Gastrocnemius medialis (tissue), 4 donors: ENCODE measurements at regions not wholly inside any gene's neighbourhood (a gene's known extent, or its start where the extent isn't known, plus 50 kb on each side); places are given as distances from the start of the nearest gene placed in this dataset.

ENCODE experiments used
- ATAC-seq, 2 donors: fragments of 150-250 bp; one replicate each; pipeline ENCODE4 v1.9.1; 2016
- DNase-seq, 2 donors: peaks; one replicate each; pipeline ENCODE4 v3.0.0-alpha.2; 2019
- H3K27ac ChIP-seq, 4 donors: fragments of 200-600 bp; sonication (generic); 1 replicate in 1 of 4; 2 replicates in 3 of 4; pipeline ENCODE4 v1.5.1; 2016 to 2018; ENCODE audit warnings: mild to moderate bottlenecking in 2 of 4, moderate library complexity in 1 of 4
- H3K27me3 ChIP-seq, 3 donors: fragments of 200-600 bp; sonication (generic) in 2 of 3; 1 replicate in 1 of 3; 2 replicates in 2 of 3; pipeline versions ENCODE4 v1.5.1 to v1.6.0; 2016 to 2019; ENCODE audit warnings: mild to moderate bottlenecking in 1 of 3, moderate library complexity in 1 of 3
- H3K36me3 ChIP-seq, 2 donors: fragments of 200-600 bp; sonication (generic) in 1 of 2; one replicate each; pipeline ENCODE4 v1.5.1; 2017 to 2018
- H3K4me1 ChIP-seq, 2 donors: fragments of 200-600 bp; sonication (generic) in 1 of 2; one replicate each; pipeline ENCODE4 v1.5.1; 2016 to 2017; ENCODE audit warnings: mild to moderate bottlenecking in 2 of 2
- H3K4me3 ChIP-seq, 4 donors: fragments of 200-600 bp; sonication (generic) in 3 of 4; 1 replicate in 1 of 4; 2 replicates in 3 of 4; pipeline ENCODE4 v1.5.1; 2016 to 2019; ENCODE audit warnings: mild to moderate bottlenecking in 2 of 4
- H3K9me3 ChIP-seq, 3 donors: fragments of 200-600 bp; sonication (generic) in 2 of 3; 1 replicate in 1 of 3; 2 replicates in 2 of 3; pipeline ENCODE4 v1.5.1; 2016 to 2019
- CTCF ChIP-seq, 5 experiments: fragments of 450-650 bp in 3 of 5; fragments of 200-600 bp in 2 of 5; sonication (generic) in 2 of 5; IDR thresholded peaks in 4 of 5; conservative IDR thresholded peaks in 1 of 5; 1 replicate in 4 of 5; 2 replicates in 1 of 5; pipeline ENCODE4 v1.5.1; 2016 to 2019; ENCODE audit warnings: antibody characterized with exemption in 5 of 5, mild to moderate bottlenecking in 3 of 5, moderate library complexity in 3 of 5
- POLR2A ChIP-seq, 2 donors: fragments of 450-650 bp; IDR thresholded peaks; one replicate each; pipeline ENCODE4 v1.6.1; 2017; ENCODE audit warnings: antibody characterized with exemption in 2 of 2, mild to moderate bottlenecking in 2 of 2, moderate library complexity in 2 of 2
- in situ Hi-C, 4 donors: fragments of 200-750 bp; cut with MboI; loops; one replicate each; pipeline versions ENCODE4 v1.15.0 to v1.8.0; 2017; ENCODE audit warnings: low sequenced_read_pairs in 4 of 4
- intact Hi-C: fragments of 100-400 bp; cut with DNase I; formaldehyde crosslinking; loops from one replicate; pipeline ENCODE4 v1.15.1; 2023; ENCODE audit warnings: low total_unique reads

- Histone ChIP-seq H3K9me3 (no peaks in the 10 kb centered on the region), H3K4me3 (no peak overlapping the region), H3K4me1 (no peaks in the 10 kb centered on the region), H3K27ac (no peak overlapping the region), H3K27me3 (no peaks in the 10 kb centered on the region), H3K36me3 (no peaks in the 10 kb centered on the region)
- ATAC-seq = no peak
- no peak for TF ChIP-seq CTCF (IDR thresholded peaks at IDR 0.05 in 4 of 5, conservative IDR thresholded peaks at IDR 0.05 in 1 of 5)
- no peak for TF ChIP-seq POLR2A (IDR thresholded peaks at IDR 0.05)
- intact Hi-C loops (no loop called here), in situ Hi-C loops (no loop called here)
- no peak for DNase-seq
These were observed 51.2 kb upstream of the ABCC4 start for GRCh38 chr13:95352486-95352885.

GRCh38 chr13:95354156-95354555 lies 52.9 kb upstream of the ABCC4 start:
- in situ Hi-C loops = no loop called here
- H3K36me3 ChIP-seq = no peaks in the 10 kb centered on the region
- ATAC-seq (no peak), DNase-seq (no peak)
- no peaks in the 10 kb centered on the region for H3K27me3 ChIP-seq
- H3K27ac ChIP-seq = no peak overlapping the region
- no peaks in the 10 kb centered on the region for H3K4me1 ChIP-seq
- H3K9me3 ChIP-seq = no peaks in the 10 kb centered on the region
- TF ChIP-seq POLR2A (IDR thresholded peaks at IDR 0.05) = no peak
- no peak for TF ChIP-seq CTCF (IDR thresholded peaks at IDR 0.05 in 4 of 5, conservative IDR thresholded peaks at IDR 0.05 in 1 of 5)
- intact Hi-C loops = no loop called here
- H3K4me3 ChIP-seq = no peak overlapping the region

GRCh38 chr13:95354680-95355487 lies 53.6 kb upstream of the ABCC4 start:
- ATAC-seq (no peak), DNase-seq (no peak)
- Histone ChIP-seq H3K9me3 (no peaks in the 10 kb centered on the region), H3K4me1 (no peaks in the 10 kb centered on the region), H3K27ac (no peak overlapping the region), H3K4me3 (no peak overlapping the region), H3K27me3 (no peaks in the 10 kb centered on the region), H3K36me3 (no peaks in the 10 kb centered on the region)
- TF ChIP-seq CTCF (IDR thresholded peaks at IDR 0.05 in 4 of 5, conservative IDR thresholded peaks at IDR 0.05 in 1 of 5) (no peak), POLR2A (IDR thresholded peaks at IDR 0.05) (no peak)
- in situ Hi-C loops (no loop called here), intact Hi-C loops (no loop called here)

GRCh38 chr13:95355494-95355893 lies 54.2 kb upstream of the ABCC4 start:
- Histone ChIP-seq H3K4me1 (no peaks in the 10 kb centered on the region), H3K9me3 (no peaks in the 10 kb centered on the region), H3K27me3 (no peaks in the 10 kb centered on the region), H3K4me3 (no peak overlapping the region), H3K36me3 (no peaks in the 10 kb centered on the region), H3K27ac (no peak overlapping the region)
- no peak for DNase-seq
- in situ Hi-C loops = no loop called here
- TF ChIP-seq POLR2A (IDR thresholded peaks at IDR 0.05) (no peak), CTCF (IDR thresholded peaks at IDR 0.05 in 4 of 5, conservative IDR thresholded peaks at IDR 0.05 in 1 of 5) (no peak)
- no peak for ATAC-seq
- intact Hi-C loops = no loop called here

- ATAC-seq (no peak), DNase-seq (no peak)
- H3K27ac ChIP-seq = no peak overlapping the region
- H3K27me3 ChIP-seq = no peaks in the 10 kb centered on the region
- no peaks in the 10 kb centered on the region for H3K4me1 ChIP-seq
- H3K36me3 ChIP-seq = no peaks in the 10 kb centered on the region
- in situ Hi-C loops = no loop called here
- H3K4me3 ChIP-seq = no peak overlapping the region
- intact Hi-C loops = no loop called here
- TF ChIP-seq POLR2A (IDR thresholded peaks at IDR 0.05) (no peak), CTCF (IDR thresholded peaks at IDR 0.05 in 4 of 5, conservative IDR thresholded peaks at IDR 0.05 in 1 of 5) (no peak)
- no peaks in the 10 kb centered on the region for H3K9me3 ChIP-seq
These were observed 55.7 kb upstream of the ABCC4 start for GRCh38 chr13:95356916-95357315.
